ENCODE measurements at regions not wholly inside any gene's neighbourhood (a gene's known extent, or its start where the extent isn't known, plus 50 kb on each side); places are given as distances from the start of the nearest gene placed in this dataset.

- H3K79me1 ChIP-seq (ENCODE audit: low read depth in 1 of 2, low read length in 2 of 2), result peaks cover 0 to 6% of the 10 kb centered on the region in 2 experiments; a peak in 1 of 4 replicates
- POLR2A ChIA-PET (ENCODE audit: unreplicated experiment), result no interaction called here
- no peak overlapping the region for H3K27ac ChIP-seq (ENCODE audit: insufficient read depth, low read length)
- dilution Hi-C loops (cut with HindIII; ENCODE audit: low sequenced_read_pairs, unreplicated experiment) (no loop called here), in situ Hi-C loops (cut with MboI; ENCODE audit: low sequenced_read_pairs) (no loop called here), intact Hi-C loops (cut with micrococcal nuclease) (loop anchor here (10.0 kb wide), 1 partner anchor 444 kb away; no protein-coding TSS in a partner anchor)
- H3K4me1 ChIP-seq (ENCODE audit: control insufficient read depth, insufficient read depth, low read length), result peaks cover 3% of the 10 kb centered on the region
- H2BK15ac ChIP-seq (ENCODE audit: low read depth, low read length), result 0 out of 3 replicates have a peak overlapping the region, but pooled peaks have one; percentile 2
- no peak overlapping the region for H3K56ac ChIP-seq (ENCODE audit: extremely low read depth, insufficient read depth, low read length)
- DNase-seq (peak; percentile 86), ATAC-seq (ENCODE audit: low read depth) (peak; percentile 71)
- H3K9me1 ChIP-seq (ENCODE audit: insufficient read depth, low read length), result no peaks in the 10 kb centered on the region; the same call in 1 of the 2 replicates
- no peak overlapping the region for H2BK120ac ChIP-seq (ENCODE audit: low read depth, low read length)
- no peak overlapping the region for H3K23ac ChIP-seq (ENCODE audit: low read depth, low read length)
- H4K20me1 ChIP-seq (ENCODE audit: insufficient read depth, low read length), result peaks cover 2% of the 10 kb centered on the region; the same call in 1 of the 2 replicates
- no peak overlapping the region for H2AFZ ChIP-seq (replicated peaks; ENCODE audit: low read length, poor library complexity)
- H3K18ac ChIP-seq (ENCODE audit: low read depth, low read length), result no peak overlapping the region; the same call in 1 of the 2 replicates
- H4K5ac ChIP-seq (ENCODE audit: low read depth, low read length), result no peak overlapping the region
- no peak overlapping the region for H3K4me2 ChIP-seq (ENCODE audit: low read depth, low read length)
- H2AK9ac ChIP-seq (replicated peaks; ENCODE audit: low read depth, low read length, poor library complexity), result no peak overlapping the region
- WGBS, 2 experiments (ENCODE audit: extremely low coverage in 2 of 2, insufficient read length in 1 of 2), result no CpG with 5 or more reads among the region's 1 CpG
- H3K4me3 ChIP-seq (ENCODE audit: insufficient read depth, low read depth, low read length), result no peak overlapping the region
- H3K4ac ChIP-seq (ENCODE audit: low read depth, low read length), result 0 out of 2 replicates have a peak overlapping the region, but pooled peaks have one; percentile 4
- peak overlapping the region; percentile 14; the same call in 1 of the 2 replicates for H2BK20ac ChIP-seq (ENCODE audit: low read depth, low read length)
- no peaks in the 10 kb centered on the region for H3K36me3 ChIP-seq (ENCODE audit: control insufficient read depth, insufficient read depth, low read length)
- H3K9ac ChIP-seq (ENCODE audit: low read depth, low read length), result no peak overlapping the region
- H2BK5ac ChIP-seq (ENCODE audit: low read depth, low read length, poor library complexity, severe bottlenecking), result peak overlapping the region; percentile 89
- peak overlapping the region in 1 of 2 experiments; percentile 25; a peak in 1 of 4 replicates for H4K8ac ChIP-seq (ENCODE audit: low read depth in 2 of 2, low read length in 2 of 2)
- no peak overlapping the region for H3K14ac ChIP-seq (replicated peaks; ENCODE audit: low read depth, low read length)
- no peaks in the 10 kb centered on the region for H3K9me3 ChIP-seq (ENCODE audit: control insufficient read depth, insufficient read depth, low read length)
- no peaks in the 10 kb centered on the region for H3K27me3 ChIP-seq (ENCODE audit: control insufficient read depth, insufficient read depth, low read length)
- peak; percentile 67 for TF ChIP-seq USF2 (IDR thresholded peaks at IDR 0.05; ENCODE audit: low read depth, low read length)
- TF ChIP-seq CEBPB (IDR thresholded peaks at IDR 0.05; ENCODE audit: low read depth, low read length), result peak; percentile 62
- TF ChIP-seq RCOR1 (IDR thresholded peaks at IDR 0.05; ENCODE audit: insufficient replicate concordance, low read length), result no peak
- TF ChIP-seq FOS (IDR thresholded peaks at IDR 0.05; ENCODE audit: low read depth, low read length), result peak; percentile 11; the same call in 1 of the 2 replicates
- TF ChIP-seq ELK1 (IDR thresholded peaks at IDR 0.05; ENCODE audit: borderline replicate concordance, low read depth, low read length), result no peak
- no peak for TF ChIP-seq MXI1 (IDR thresholded peaks at IDR 0.05; ENCODE audit: borderline replicate concordance, low read depth, low read length)
- peak; percentile 57; the same call in 1 of the 2 replicates for TF ChIP-seq BHLHE40 (IDR thresholded peaks at IDR 0.05; ENCODE audit: low read depth, low read length)
- H2AK5ac ChIP-seq (ENCODE audit: low read depth, low read length), result no peak overlapping the region
- no TSS peak for BruUV-seq (replicated peaks)
- H4K91ac ChIP-seq (ENCODE audit: insufficient read depth, low read depth, low read length), result no peak overlapping the region
- CTCF ChIA-PET, result no interaction called here
Measured at GRCh38 chr4:123120473-123120872, 198.1 kb upstream of the NUDT6 start.
